ENCODE measurements at regions not wholly inside any gene's neighbourhood (a gene's known extent, or its start where the extent isn't known, plus 50 kb on each side); places are given as distances from the start of the nearest gene placed in this dataset.

- no peaks in the 10 kb centered on the region for H3K9me3 ChIP-seq (ENCODE audit: control insufficient read depth, low read length)
- WGBS, 2 experiments (ENCODE audit: insufficient coverage in 1 of 2, insufficient read length in 1 of 2), result 79 to 84% methylated on average over 2 to 3 of the region's 3 CpGs
- peaks cover 7% of the 10 kb centered on the region for H3K4me1 ChIP-seq (ENCODE audit: control insufficient read depth, insufficient read depth, low read length)
- H3K4me3 Mint-ChIP-seq, result no peak overlapping the region
- peaks cover 12% of the 10 kb centered on the region for H3K4me1 Mint-ChIP-seq
- no peak overlapping the region for H3K4me3 ChIP-seq (ENCODE audit: low read length)
- H3K9ac ChIP-seq (ENCODE audit: extremely low read depth, low read length, poor library complexity, severe bottlenecking), result no peak overlapping the region
- no peak overlapping the region for H3K27ac Mint-ChIP-seq
- H3K27me3 ChIP-seq (ENCODE audit: control insufficient read depth, insufficient read depth, low read length, poor library complexity, severe bottlenecking), result peaks cover 5% of the 10 kb centered on the region
- H3K9me3 Mint-ChIP-seq, result peaks cover 1% of the 10 kb centered on the region
- no peak for TF ChIP-seq CTCF (conservative IDR thresholded peaks at IDR 0.05)
- H3K27ac ChIP-seq (ENCODE audit: low read depth, low read length), result no peak overlapping the region
- no peaks in the 10 kb centered on the region for H3K36me3 Mint-ChIP-seq (ENCODE audit: low read depth)
- DNase-seq, result no peak
- no peaks in the 10 kb centered on the region for H3K36me3 ChIP-seq (ENCODE audit: control insufficient read depth, insufficient read depth, low read length)
- peaks cover 30% of the 10 kb centered on the region for H3K27me3 Mint-ChIP-seq (ENCODE audit: insufficient read depth)
These were observed 86.6 kb upstream of the SNRK start for GRCh38 chr3:43199645-43200306.

- no peaks in the 10 kb centered on the region for H3K36me3 Mint-ChIP-seq (ENCODE audit: low read depth)
- H3K4me3 ChIP-seq (ENCODE audit: low read length), result no peak overlapping the region
- H3K27ac Mint-ChIP-seq, result no peak overlapping the region
- peaks cover 30% of the 10 kb centered on the region for H3K27me3 Mint-ChIP-seq (ENCODE audit: insufficient read depth)
- H3K9me3 Mint-ChIP-seq, result peaks cover 1% of the 10 kb centered on the region
- H3K4me3 Mint-ChIP-seq, result no peak overlapping the region
- no peak overlapping the region for H3K27ac ChIP-seq (ENCODE audit: low read depth, low read length)
- no peaks in the 10 kb centered on the region for H3K36me3 ChIP-seq (ENCODE audit: control insufficient read depth, insufficient read depth, low read length)
- peaks cover 7% of the 10 kb centered on the region for H3K4me1 ChIP-seq (ENCODE audit: control insufficient read depth, insufficient read depth, low read length)
- no peak overlapping the region for H3K9ac ChIP-seq (ENCODE audit: extremely low read depth, low read length, poor library complexity, severe bottlenecking)
- H3K4me1 Mint-ChIP-seq, result peaks cover 12% of the 10 kb centered on the region
- H3K9me3 ChIP-seq (ENCODE audit: control insufficient read depth, low read length), result no peaks in the 10 kb centered on the region
- H3K27me3 ChIP-seq (ENCODE audit: control insufficient read depth, insufficient read depth, low read length, poor library complexity, severe bottlenecking), result peaks cover 5% of the 10 kb centered on the region
- WGBS, 2 experiments (ENCODE audit: insufficient coverage in 1 of 2, insufficient read length in 1 of 2), result 90 to 100% methylated on average over 1 to 3 of the region's 3 CpGs
- no peak for DNase-seq
- TF ChIP-seq CTCF (conservative IDR thresholded peaks at IDR 0.05), result no peak
These were observed 87.3 kb upstream of the SNRK start for GRCh38 chr3:43198791-43199644.

GRCh38 chr3:43198301-43198700 is 88.0 kb upstream of the SNRK start:
- Histone ChIP-seq H3K4me3 (ENCODE audit: low read length) (no peak overlapping the region), H3K4me1 (ENCODE audit: control insufficient read depth, insufficient read depth, low read length) (peaks cover 3% of the 10 kb centered on the region), H3K36me3 (ENCODE audit: control insufficient read depth, insufficient read depth, low read length) (no peaks in the 10 kb centered on the region), H3K9ac (ENCODE audit: extremely low read depth, low read length, poor library complexity, severe bottlenecking) (no peak overlapping the region), H3K9me3 (ENCODE audit: control insufficient read depth, low read length) (no peaks in the 10 kb centered on the region), H3K27me3 (ENCODE audit: control insufficient read depth, insufficient read depth, low read length, poor library complexity, severe bottlenecking) (peaks cover 5% of the 10 kb centered on the region), H3K27ac (ENCODE audit: low read depth, low read length) (no peak overlapping the region)
- H3K27me3 Mint-ChIP-seq (ENCODE audit: insufficient read depth), result peaks cover 30% of the 10 kb centered on the region
- H3K27ac Mint-ChIP-seq, result no peak overlapping the region
- DNase-seq, result no peak
- WGBS, 2 experiments (ENCODE audit: insufficient coverage in 1 of 2, insufficient read length in 1 of 2), result 81 to 90% methylated on average over 3 of the region's 3 CpGs
- no peak overlapping the region for H3K4me3 Mint-ChIP-seq
- no peaks in the 10 kb centered on the region for H3K36me3 Mint-ChIP-seq (ENCODE audit: low read depth)
- H3K9me3 Mint-ChIP-seq, result peaks cover 1% of the 10 kb centered on the region
- peaks cover 8% of the 10 kb centered on the region for H3K4me1 Mint-ChIP-seq
- no peak for TF ChIP-seq CTCF (conservative IDR thresholded peaks at IDR 0.05)

Data from endodermal cell (in vitro differentiated cells).